IMR-90 (cell line): ENCODE measurements at regions not wholly inside any gene's neighbourhood (a gene's known extent, or its start where the extent isn't known, plus 50 kb on each side); places are given as distances from the start of the nearest gene placed in this dataset.

Experiments
- ATAC-seq: fragments of 200-7000 bp; cut with Tn5 transposase; 2 replicates; pipeline ENCODE4 v1.9.1; 2020; ENCODE audit warnings: low read depth, mild to moderate bottlenecking, moderate library complexity
- BruUV-seq: library from RNA; stranded (reverse); fragments of 400-500 nt; replicated peaks from 2 replicates; lab custom pipeline; 2021; lab: Mats Ljungman, UMichigan
- CTCF ChIA-PET: fragments of 300-600 bp; formaldehyde crosslinking; extraction: SDS; loops from one replicate; lab custom pipeline; 2021; ENCODE audit warnings: antibody characterized with exemption; lab: Yijun Ruan, JAX
- POLR2A ChIA-PET: fragments of 300-600 bp; sonication (Branson Sonifier 250); formaldehyde crosslinking; loops from one replicate; lab custom pipeline; 2022; ENCODE audit warnings: antibody characterized with exemption; ENCODE audit not compliant: unreplicated experiment; lab: Charles Lee
- DNase-seq: peaks from one replicate; pipeline ENCODE4 v3.0.0; 2013
- H2AFZ ChIP-seq: replicated peaks from 2 replicates; pipeline ENCODE3; 2013; ENCODE audit warnings: low read length, mild to moderate bottlenecking; ENCODE audit not compliant: poor library complexity
- H2AK5ac ChIP-seq: 2 replicates; pipeline ENCODE4 v1.6.1; 2013; ENCODE audit warnings: low read depth, low read length, inconsistent platforms
- H2AK9ac ChIP-seq: replicated peaks from 2 replicates; pipeline ENCODE3; 2013; ENCODE audit warnings: mild to moderate bottlenecking, low read depth, low read length, moderate library complexity; ENCODE audit not compliant: poor library complexity
- H2BK120ac ChIP-seq: 2 replicates; pipeline ENCODE4 v1.6.1; 2013; ENCODE audit warnings: low read depth, low read length, inconsistent platforms
- H2BK15ac ChIP-seq: 3 replicates; pipeline ENCODE4 v1.6.1; 2013; ENCODE audit warnings: low read depth, low read length, inconsistent platforms
- H2BK20ac ChIP-seq: 2 replicates; pipeline ENCODE4 v1.6.1; 2013; ENCODE audit warnings: low read depth, mild to moderate bottlenecking, inconsistent platforms, low read length, moderate library complexity
- H2BK5ac ChIP-seq: 2 replicates; pipeline ENCODE4 v1.6.1; 2013; ENCODE audit warnings: mild to moderate bottlenecking, low read depth, low read length, inconsistent platforms; ENCODE audit not compliant: poor library complexity, severe bottlenecking
- H3K14ac ChIP-seq: replicated peaks from 2 replicates; pipeline ENCODE4 v1.6.1; 2013; ENCODE audit warnings: low read depth, low read length, inconsistent platforms
- H3K18ac ChIP-seq: 2 replicates; pipeline ENCODE4 v1.6.1; 2013; ENCODE audit warnings: low read depth, low read length, control low read depth
- H3K23ac ChIP-seq: 2 replicates; pipeline ENCODE4 v1.6.1; 2013; ENCODE audit warnings: low read depth, low read length, inconsistent platforms
- H3K27ac ChIP-seq: 2 replicates; pipeline ENCODE4 v1.5.1; 2013; ENCODE audit warnings: mild to moderate bottlenecking, control low read depth, low read length; ENCODE audit not compliant: insufficient read depth
- H3K27me3 ChIP-seq: 2 replicates; pipeline ENCODE4 v1.6.1; 2013; ENCODE audit warnings: low read length; ENCODE audit not compliant: control insufficient read depth, insufficient read depth
- H3K36me3 ChIP-seq: 2 replicates; pipeline ENCODE4 v1.6.1; 2013; ENCODE audit warnings: low read length, mixed read lengths; ENCODE audit not compliant: control insufficient read depth, insufficient read depth
- H3K4ac ChIP-seq: 2 replicates; pipeline ENCODE4 v1.6.1; 2013; ENCODE audit warnings: low read depth, low read length, inconsistent platforms
- H3K4me1 ChIP-seq: 2 replicates; pipeline ENCODE4 v1.6.1; 2013; ENCODE audit warnings: low read length, mixed read lengths; ENCODE audit not compliant: control insufficient read depth, insufficient read depth
- H3K4me2 ChIP-seq: 2 replicates; pipeline ENCODE4 v1.6.1; 2013; ENCODE audit warnings: low read depth, mild to moderate bottlenecking, control low read depth, low read length, moderate library complexity
- H3K4me3 ChIP-seq: 2 replicates; pipeline ENCODE4 v1.5.1; 2013; ENCODE audit warnings: low read depth, mild to moderate bottlenecking, control low read depth, low read length, moderate library complexity; ENCODE audit not compliant: insufficient read depth
- H3K56ac ChIP-seq: 2 replicates; pipeline ENCODE4 v1.6.1; 2013; ENCODE audit warnings: low read length, inconsistent platforms; ENCODE audit not compliant: insufficient read depth; ENCODE audit errors: extremely low read depth
- H3K79me1 ChIP-seq, 2 experiments: 2 replicates each; pipeline ENCODE4 v1.6.1; 2013; ENCODE audit warnings: low read length in 2 of 2, inconsistent platforms in 1 of 2, low read depth in 1 of 2
- H3K9ac ChIP-seq: 2 replicates; pipeline ENCODE4 v1.6.1; 2013; ENCODE audit warnings: low read depth, low read length, control low read depth
- H3K9me1 ChIP-seq: 2 replicates; pipeline ENCODE4 v1.6.1; 2013; ENCODE audit warnings: low read length, inconsistent platforms; ENCODE audit not compliant: insufficient read depth
- H3K9me3 ChIP-seq: 2 replicates; pipeline ENCODE4 v1.6.1; 2013; ENCODE audit warnings: low read length; ENCODE audit not compliant: control insufficient read depth, insufficient read depth
- H4K20me1 ChIP-seq: 2 replicates; pipeline ENCODE4 v1.6.1; 2013; ENCODE audit warnings: low read length, inconsistent platforms; ENCODE audit not compliant: insufficient read depth
- H4K5ac ChIP-seq: 2 replicates; pipeline ENCODE4 v1.6.1; 2013; ENCODE audit warnings: mild to moderate bottlenecking, low read depth, low read length, control low read depth
- H4K8ac ChIP-seq, 2 experiments: 2 replicates each; pipeline ENCODE4 v1.6.1; 2013; ENCODE audit warnings: low read depth in 2 of 2, low read length in 2 of 2, control low read depth in 1 of 2, inconsistent platforms in 1 of 2
- H4K91ac ChIP-seq: 2 replicates; pipeline ENCODE4 v1.6.1; 2013; ENCODE audit warnings: low read depth, low read length, inconsistent platforms; ENCODE audit not compliant: insufficient read depth
- CHD1 ChIP-seq: IDR thresholded peaks from 2 replicates; pipeline ENCODE4 v1.6.1; 2012; ENCODE audit warnings: low read depth, low read length, improper control_type of control experiment
- CTCF ChIP-seq: conservative IDR thresholded peaks from 2 replicates; pipeline ENCODE4 v1.5.1; 2012; ENCODE audit warnings: mild to moderate bottlenecking, low read depth, low read length, improper control_type of control experiment
- MAFK ChIP-seq: IDR thresholded peaks from 2 replicates; pipeline ENCODE4 v1.6.1; 2012; ENCODE audit warnings: low read depth, low read length, improper control_type of control experiment
- MXI1 ChIP-seq: IDR thresholded peaks from 2 replicates; pipeline ENCODE4 v1.6.1; 2012; ENCODE audit warnings: low read depth, mild to moderate bottlenecking, low read length, moderate library complexity, borderline replicate concordance
- NFE2L2 ChIP-seq: fragments of 150-350 bp; IDR thresholded peaks from 2 replicates; pipeline ENCODE4 v1.6.1; 2016; ENCODE audit warnings: low read depth, mild to moderate bottlenecking, low read length
- USF2 ChIP-seq: fragments of 150-350 bp; IDR thresholded peaks from 2 replicates; pipeline ENCODE4 v1.6.1; 2017; ENCODE audit warnings: mild to moderate bottlenecking, antibody characterized with exemption, low read length, low read depth
- WGBS, 2 experiments: methylation state at CpG; one replicate each; pipeline versions ENCODE4 v1.1.5 to v1.1.7; 2013; ENCODE audit warnings: missing lambda C conversion rate in 2 of 2; ENCODE audit not compliant: insufficient read length in 1 of 2; ENCODE audit errors: extremely low coverage in 2 of 2; 5-methylcytosine and 5-hydroxymethylcytosine counted together
- dilution Hi-C: fragments of 300-500 bp; cut with HindIII; formaldehyde crosslinking; loops from one replicate; pipeline ENCODE4 v1.14.3; 2018; ENCODE audit warnings: low sequenced_read_pairs; ENCODE audit not compliant: unreplicated experiment
- in situ Hi-C: fragments of 300-500 bp; cut with MboI; formaldehyde crosslinking; loops from 3 replicates; pipeline ENCODE4 v1.14.3; 2019; ENCODE audit warnings: low sequenced_read_pairs, inconsistent platforms, mixed read lengths
- intact Hi-C: fragments of 100-400 bp; cut with micrococcal nuclease; formaldehyde crosslinking; loops from 2 replicates; pipeline ENCODE4 v1.10.0; 2022
- TF ChIP-seq, protein P1 (sequence below): fragments of 150-350 bp; IDR thresholded peaks from 2 replicates; pipeline ENCODE4 v1.6.1; 2016; ENCODE audit warnings: low read depth, mild to moderate bottlenecking, low read length, moderate library complexity, borderline replicate concordance

DNA sequence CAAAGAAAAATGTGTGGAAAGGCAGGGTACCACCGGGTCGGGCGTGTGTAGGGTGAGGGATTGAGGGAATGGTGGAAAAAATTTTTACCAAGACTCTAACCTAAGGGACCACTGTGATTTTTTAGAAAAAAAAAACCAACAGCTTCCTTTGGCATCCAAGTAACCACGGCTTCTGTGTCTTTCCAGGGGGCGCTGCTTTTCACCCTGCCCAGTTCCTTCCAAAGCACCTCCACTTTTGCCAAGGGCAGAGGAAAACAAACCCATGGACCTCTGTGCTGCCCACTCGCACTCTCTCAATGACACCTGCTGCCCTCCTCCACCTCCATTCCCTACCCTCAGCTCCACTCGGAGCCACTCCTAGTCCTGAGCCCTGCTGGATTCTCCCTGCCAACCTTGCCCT, 381.0 kb downstream of the ENC1 start:
- Histone ChIP-seq H3K27ac (no peak overlapping the region), H3K27me3 (peaks cover 2% of the 10 kb centered on the region), H4K91ac (no peak overlapping the region), H3K18ac (no peak overlapping the region), H3K9me1 (no peaks in the 10 kb centered on the region), H2AK9ac (no peak overlapping the region), H4K8ac (no peak overlapping the region), H3K4me3 (no peak overlapping the region), H3K9ac (no peak overlapping the region), H2BK5ac (no peak overlapping the region), H3K4ac (no peak overlapping the region), H3K14ac (no peak overlapping the region), H3K79me1 (no peaks in the 10 kb centered on the region), H2AFZ (no peak overlapping the region), H2BK20ac (no peak overlapping the region), H3K4me2 (no peak overlapping the region), H4K5ac (no peak overlapping the region), H3K9me3 (no peaks in the 10 kb centered on the region), H3K23ac (no peak overlapping the region), H3K4me1 (no peaks in the 10 kb centered on the region; the same call in 1 of the 2 replicates), H3K56ac (no peak overlapping the region), H2BK15ac (no peak overlapping the region), H4K20me1 (no peaks in the 10 kb centered on the region), H3K36me3 (no peaks in the 10 kb centered on the region), H2AK5ac (no peak overlapping the region), H2BK120ac (no peak overlapping the region)
- ChIA-PET POLR2A (no interaction called here), CTCF (interaction anchor here (0.7 kb wide), 1 partner anchor 350 kb away, joined by 3 read pairs; no protein-coding TSS in a partner anchor)
- dilution Hi-C loops, result no loop called here
- ATAC-seq, result no peak
- WGBS, 2 experiments, result 97% methylated on average over 4 of the region's 7 CpGs; no CpG with 5 or more reads in 1 of the 2 experiments
- DNase-seq, result no peak
- TF ChIP-seq MXI1, result no peak
- no peak for TF ChIP-seq USF2
- no peak for TF ChIP-seq NFE2L2
- no peak for TF ChIP-seq CHD1
- TF ChIP-seq, protein P1, sequence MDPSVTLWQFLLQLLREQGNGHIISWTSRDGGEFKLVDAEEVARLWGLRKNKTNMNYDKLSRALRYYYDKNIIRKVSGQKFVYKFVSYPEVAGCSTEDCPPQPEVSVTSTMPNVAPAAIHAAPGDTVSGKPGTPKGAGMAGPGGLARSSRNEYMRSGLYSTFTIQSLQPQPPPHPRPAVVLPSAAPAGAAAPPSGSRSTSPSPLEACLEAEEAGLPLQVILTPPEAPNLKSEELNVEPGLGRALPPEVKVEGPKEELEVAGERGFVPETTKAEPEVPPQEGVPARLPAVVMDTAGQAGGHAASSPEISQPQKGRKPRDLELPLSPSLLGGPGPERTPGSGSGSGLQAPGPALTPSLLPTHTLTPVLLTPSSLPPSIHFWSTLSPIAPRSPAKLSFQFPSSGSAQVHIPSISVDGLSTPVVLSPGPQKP, result no peak
- no peak for TF ChIP-seq CTCF
- no peak for TF ChIP-seq MAFK
- BruUV-seq, result no TSS peak
- intact Hi-C loops, result loop anchor here (10.0 kb wide), 2 partner anchors 225 to 325 kb away; no protein-coding TSS in a partner anchor
- in situ Hi-C loops, result no loop called here
